ENCODE measurements at regions not wholly inside any gene's neighbourhood (a gene's known extent, or its start where the extent isn't known, plus 50 kb on each side); places are given as distances from the start of the nearest gene placed in this dataset.

GRCh38 chr3:171984883-171985282 is 54.5 kb upstream of the FNDC3B start:
- Histone ChIP-seq H3K9me3 (no peaks in the 10 kb centered on the region), H3K4me3 (no peak overlapping the region), H3K4me1 (no peaks in the 10 kb centered on the region), H3K27ac (no peak overlapping the region), H3K36me3 (no peaks in the 10 kb centered on the region), H3K27me3 (no peaks in the 10 kb centered on the region)
- TF ChIP-seq CTCF (IDR thresholded peaks at IDR 0.05) (no peak), POLR2A (IDR thresholded peaks at IDR 0.05) (no peak)
- WGBS (ENCODE audit: insufficient coverage, low coverage, low lambda C conversion rate, missing lambda C conversion rate): 52% methylated on average over 2 of the region's 4 CpGs
- DNase-seq: no peak
- ATAC-seq: peak; percentile 50 to 70 (median 63)
- intact Hi-C loops (cut with DNase I): no loop called here

GRCh38 chr3:171986176-171986575 is 53.2 kb upstream of the FNDC3B start:
- no peaks in the 10 kb centered on the region for H3K36me3 ChIP-seq
- 64% methylated on average over 3 of the region's 3 CpGs for WGBS (ENCODE audit: insufficient coverage, low coverage, low lambda C conversion rate, missing lambda C conversion rate)
- DNase-seq (no peak), ATAC-seq (peak in 2 of 4 donors; percentile 29 to 43)
- no peaks in the 10 kb centered on the region for H3K27me3 ChIP-seq
- no peak for TF ChIP-seq POLR2A (IDR thresholded peaks at IDR 0.05)
- no peak for TF ChIP-seq CTCF (IDR thresholded peaks at IDR 0.05)
- intact Hi-C loops (cut with DNase I): no loop called here
- H3K4me3 ChIP-seq: no peak overlapping the region
- H3K4me1 ChIP-seq: no peaks in the 10 kb centered on the region
- H3K27ac ChIP-seq: no peak overlapping the region
- H3K9me3 ChIP-seq: no peaks in the 10 kb centered on the region

- Histone ChIP-seq H3K4me3 (no peak overlapping the region), H3K36me3 (no peaks in the 10 kb centered on the region), H3K27me3 (no peaks in the 10 kb centered on the region), H3K4me1 (no peaks in the 10 kb centered on the region), H3K27ac (no peak overlapping the region), H3K9me3 (no peaks in the 10 kb centered on the region)
- DNase-seq (no peak), ATAC-seq (no peak)
- TF ChIP-seq CTCF (IDR thresholded peaks at IDR 0.05) (no peak), POLR2A (IDR thresholded peaks at IDR 0.05) (no peak)
- intact Hi-C loops (cut with DNase I): no loop called here
- WGBS (ENCODE audit: insufficient coverage, low coverage, low lambda C conversion rate, missing lambda C conversion rate): 80% methylated on average over 3 of the region's 3 CpGs
Observed at GRCh38 chr3:171986757-171987518, 52.4 kb upstream of the FNDC3B start.
